ENCODE measurements at regions not wholly inside any gene's neighbourhood (a gene's known extent, or its start where the extent isn't known, plus 50 kb on each side); places are given as distances from the start of the nearest gene placed in this dataset.

- DNase-seq (ENCODE audit: low read depth, low spot score): no peak
- dilution Hi-C loops (cut with MboI; ENCODE audit: extremely low pct_ligation_motif_present, low sequenced_read_pairs): no loop called here
- no peak overlapping the region for H2AFZ ChIP-seq (ENCODE audit: low read depth, low read length)
- ChIA-PET CTCF (interaction anchor here (2.1 kb wide), 1 partner anchor 146 kb away, joined by 6 read pairs; no protein-coding TSS in a partner anchor), POLR2A (no interaction called here)
- no peak overlapping the region for H3K4me2 ChIP-seq (ENCODE audit: insufficient read depth, low read length)
- H3K4me3 ChIP-seq (replicated peaks in 1 of 3; ENCODE audit: insufficient read depth in 1 of 3, low read depth in 1 of 3, low read length in 3 of 3): no peak overlapping the region
- H3K9me1 ChIP-seq (replicated peaks; ENCODE audit: control insufficient read depth, extremely low read depth, insufficient read depth, low read length): no peaks in the 10 kb centered on the region
- H3K27ac ChIP-seq (ENCODE audit: insufficient read depth, low read depth, low read length): no peak overlapping the region
- peaks cover 20% of the 10 kb centered on the region in 2 experiments for H3K27me3 ChIP-seq (ENCODE audit: control insufficient read depth in 2 of 2, insufficient read depth in 2 of 2, low read length in 2 of 2)
- H3K79me2 ChIP-seq (ENCODE audit: control insufficient read depth, insufficient read depth, low read length): no peaks in the 10 kb centered on the region
- peaks cover 5% of the 10 kb centered on the region for H3K4me1 ChIP-seq (ENCODE audit: control insufficient read depth, extremely low read depth, insufficient read depth, low read length)
- H3K9ac ChIP-seq (replicated peaks; ENCODE audit: extremely low read depth, insufficient read depth, low read length): no peak overlapping the region
- no TSS peak for BruUV-seq (replicated peaks)
- no peaks in the 10 kb centered on the region for H4K20me1 ChIP-seq (replicated peaks; ENCODE audit: control insufficient read depth, extremely low read depth, insufficient read depth, low read length)
- no peak for FAIRE-seq
- no peaks in the 10 kb centered on the region for H3K9me3 ChIP-seq (replicated peaks; ENCODE audit: control insufficient read depth, insufficient read depth, low read length)
- TF ChIP-seq GATA2 (IDR thresholded peaks at IDR 0.05; ENCODE audit: insufficient read depth, insufficient read length, low read depth, low read length) (no peak), JUN (IDR thresholded peaks at IDR 0.05; ENCODE audit: borderline replicate concordance, insufficient read depth, insufficient read length, low read depth) (no peak), POLR2AphosphoS5 (IDR thresholded peaks at IDR 0.05; ENCODE audit: insufficient read depth, low read depth, low read length) (no peak), POLR2A (IDR thresholded peaks at IDR 0.05; ENCODE audit: low read depth, low read length) (no peak), MYC (IDR thresholded peaks at IDR 0.05; ENCODE audit: low read depth, low read length) (no peak)
- TF ChIP-seq, protein P1, sequence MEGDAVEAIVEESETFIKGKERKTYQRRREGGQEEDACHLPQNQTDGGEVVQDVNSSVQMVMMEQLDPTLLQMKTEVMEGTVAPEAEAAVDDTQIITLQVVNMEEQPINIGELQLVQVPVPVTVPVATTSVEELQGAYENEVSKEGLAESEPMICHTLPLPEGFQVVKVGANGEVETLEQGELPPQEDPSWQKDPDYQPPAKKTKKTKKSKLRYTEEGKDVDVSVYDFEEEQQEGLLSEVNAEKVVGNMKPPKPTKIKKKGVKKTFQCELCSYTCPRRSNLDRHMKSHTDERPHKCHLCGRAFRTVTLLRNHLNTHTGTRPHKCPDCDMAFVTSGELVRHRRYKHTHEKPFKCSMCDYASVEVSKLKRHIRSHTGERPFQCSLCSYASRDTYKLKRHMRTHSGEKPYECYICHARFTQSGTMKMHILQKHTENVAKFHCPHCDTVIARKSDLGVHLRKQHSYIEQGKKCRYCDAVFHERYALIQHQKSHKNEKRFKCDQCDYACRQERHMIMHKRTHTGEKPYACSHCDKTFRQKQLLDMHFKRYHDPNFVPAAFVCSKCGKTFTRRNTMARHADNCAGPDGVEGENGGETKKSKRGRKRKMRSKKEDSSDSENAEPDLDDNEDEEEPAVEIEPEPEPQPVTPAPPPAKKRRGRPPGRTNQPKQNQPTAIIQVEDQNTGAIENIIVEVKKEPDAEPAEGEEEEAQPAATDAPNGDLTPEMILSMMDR (IDR thresholded peaks at IDR 0.05; ENCODE audit: extremely low read depth in 1 of 2, insufficient read depth in 1 of 2, low read depth in 1 of 2, low read length in 2 of 2): no peak
- intact Hi-C loops (cut with micrococcal nuclease): no loop called here
- no peaks in the 10 kb centered on the region for H3K36me3 ChIP-seq (ENCODE audit: control insufficient read depth in 2 of 2, extremely low read depth in 1 of 2, insufficient read depth in 2 of 2, low read length in 2 of 2)
These were observed 213.4 kb upstream of the NANOGP8 start for GRCh38 chr15:35298509-35298908.

All from endothelial cell of umbilical vein (primary cell).